ENCODE measurements at regions not wholly inside any gene's neighbourhood (a gene's known extent, or its start where the extent isn't known, plus 50 kb on each side); places are given as distances from the start of the nearest gene placed in this dataset.

DNA sequence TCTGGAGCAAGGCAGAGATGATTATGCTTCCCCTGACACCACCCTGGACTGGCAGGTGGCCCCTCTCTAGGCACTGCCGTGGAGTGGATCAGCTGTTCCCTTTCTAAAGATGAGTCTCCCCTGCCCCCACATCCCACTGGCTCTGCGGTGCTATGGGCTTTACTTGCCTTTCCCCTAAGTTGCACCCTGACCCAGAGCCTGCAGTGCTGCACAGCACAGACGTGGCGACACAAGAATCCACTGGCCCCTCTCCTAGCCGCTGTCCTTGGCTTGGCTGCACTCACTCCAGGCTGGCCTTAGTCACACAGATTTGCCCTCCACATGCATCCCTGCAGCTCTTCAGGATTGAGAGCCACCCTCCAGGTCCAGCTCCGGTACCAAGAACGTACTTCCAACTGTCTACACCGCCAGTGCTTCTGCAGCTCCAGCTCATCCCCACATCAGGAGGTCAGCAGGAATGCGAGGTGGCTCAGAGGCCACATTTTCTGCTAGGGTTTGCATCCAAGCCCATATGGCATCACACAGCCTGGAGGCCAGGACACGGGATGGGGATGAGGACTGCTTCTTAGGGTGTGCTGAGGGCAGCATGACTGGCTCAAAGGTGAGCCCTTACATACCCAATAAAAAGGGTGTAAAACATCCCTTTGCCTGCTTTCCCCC lies 82.4 kb upstream of the RASGRF1 start:
- TF ChIP-seq POLR2A (IDR thresholded peaks at IDR 0.05) (no peak), EP300 (IDR thresholded peaks at IDR 0.05; ENCODE audit: low read depth) (no peak)
- TF ChIP-seq, protein P1, sequence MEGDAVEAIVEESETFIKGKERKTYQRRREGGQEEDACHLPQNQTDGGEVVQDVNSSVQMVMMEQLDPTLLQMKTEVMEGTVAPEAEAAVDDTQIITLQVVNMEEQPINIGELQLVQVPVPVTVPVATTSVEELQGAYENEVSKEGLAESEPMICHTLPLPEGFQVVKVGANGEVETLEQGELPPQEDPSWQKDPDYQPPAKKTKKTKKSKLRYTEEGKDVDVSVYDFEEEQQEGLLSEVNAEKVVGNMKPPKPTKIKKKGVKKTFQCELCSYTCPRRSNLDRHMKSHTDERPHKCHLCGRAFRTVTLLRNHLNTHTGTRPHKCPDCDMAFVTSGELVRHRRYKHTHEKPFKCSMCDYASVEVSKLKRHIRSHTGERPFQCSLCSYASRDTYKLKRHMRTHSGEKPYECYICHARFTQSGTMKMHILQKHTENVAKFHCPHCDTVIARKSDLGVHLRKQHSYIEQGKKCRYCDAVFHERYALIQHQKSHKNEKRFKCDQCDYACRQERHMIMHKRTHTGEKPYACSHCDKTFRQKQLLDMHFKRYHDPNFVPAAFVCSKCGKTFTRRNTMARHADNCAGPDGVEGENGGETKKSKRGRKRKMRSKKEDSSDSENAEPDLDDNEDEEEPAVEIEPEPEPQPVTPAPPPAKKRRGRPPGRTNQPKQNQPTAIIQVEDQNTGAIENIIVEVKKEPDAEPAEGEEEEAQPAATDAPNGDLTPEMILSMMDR (IDR thresholded peaks at IDR 0.05): no peak
